SW480 (cell line): ENCODE measurements at regions not wholly inside any gene's neighbourhood (a gene's known extent, or its start where the extent isn't known, plus 50 kb on each side); places are given as distances from the start of the nearest gene placed in this dataset.
"Not testable (repeated sequence)": the region's sequence is repeated elsewhere in the genome, so short reads cannot be mapped to it uniquely, and the experiment has no call there.

Source experiments
- DNase-seq: peaks from one replicate; pipeline ENCODE4 v3.0.0-alpha.2; 2016; ENCODE audit warnings: low spot score

DNA sequence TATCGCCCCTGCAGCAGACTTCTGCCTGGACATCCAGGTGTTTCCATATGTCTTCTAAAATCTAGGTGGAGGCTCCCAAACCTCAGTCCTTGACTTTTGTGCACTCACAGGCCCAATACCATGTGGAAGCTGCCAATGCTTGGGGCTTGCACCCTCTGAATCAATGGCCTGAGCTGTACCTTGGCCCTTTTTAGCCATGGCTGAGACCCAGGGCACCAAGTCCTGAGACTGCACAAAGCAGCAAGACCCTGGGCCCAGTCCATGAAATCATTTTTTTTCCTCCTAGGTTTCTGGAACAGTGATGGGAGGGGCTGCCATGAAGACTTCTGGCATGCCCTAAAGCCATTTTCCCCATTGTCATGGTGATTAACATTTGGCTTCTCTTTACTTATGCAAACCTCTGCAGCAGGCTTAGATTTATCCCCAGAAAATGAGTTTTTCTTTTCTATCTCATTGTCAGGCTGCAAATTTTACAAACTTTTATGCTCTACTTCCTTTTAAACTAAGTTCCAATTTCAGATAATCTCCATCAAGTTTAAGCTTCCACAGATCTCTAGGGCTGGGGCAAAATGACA, 1445.8 kb upstream of the FLRT2 start:
- DNase-seq: no peak

DNA sequence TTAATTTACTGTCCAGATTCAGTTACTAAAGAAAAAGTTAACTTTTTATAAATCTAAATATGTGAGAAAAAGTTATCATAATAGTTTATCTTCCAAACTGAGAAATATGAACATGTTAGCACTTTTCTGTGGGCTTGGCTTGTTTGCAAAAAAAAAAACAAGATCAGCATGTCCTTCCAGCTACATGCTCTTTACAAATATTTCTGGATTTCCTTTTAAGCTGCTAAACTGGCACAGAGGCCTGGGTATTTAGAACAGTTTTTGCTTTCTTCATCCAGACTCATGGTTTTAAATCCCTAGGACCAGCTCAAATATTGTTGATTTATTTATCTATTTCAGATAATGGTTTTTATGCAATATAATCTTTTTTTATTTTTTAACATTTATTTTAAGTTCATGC, 1444.5 kb upstream of the FLRT2 start:
- DNase-seq: no peak

DNA sequence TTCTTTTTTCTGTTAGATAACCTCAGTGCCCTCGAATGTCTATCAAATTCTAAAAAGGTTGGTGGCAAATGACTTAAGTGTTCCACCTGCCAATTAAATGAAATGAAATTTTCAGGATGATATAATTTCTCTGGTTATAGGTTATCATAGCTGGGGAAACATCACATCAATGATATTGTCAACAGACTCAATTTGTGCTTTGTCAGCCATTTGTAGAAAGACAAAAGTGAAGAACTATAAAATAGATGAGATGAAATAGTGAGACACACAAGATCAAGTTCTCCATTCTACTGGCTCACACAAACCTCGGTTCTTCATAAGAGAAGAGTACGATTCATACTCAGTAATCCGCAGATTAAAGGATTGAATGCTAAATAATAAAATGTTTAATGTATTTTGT, 1443.2 kb upstream of the FLRT2 start:
- DNase-seq: no peak

DNA sequence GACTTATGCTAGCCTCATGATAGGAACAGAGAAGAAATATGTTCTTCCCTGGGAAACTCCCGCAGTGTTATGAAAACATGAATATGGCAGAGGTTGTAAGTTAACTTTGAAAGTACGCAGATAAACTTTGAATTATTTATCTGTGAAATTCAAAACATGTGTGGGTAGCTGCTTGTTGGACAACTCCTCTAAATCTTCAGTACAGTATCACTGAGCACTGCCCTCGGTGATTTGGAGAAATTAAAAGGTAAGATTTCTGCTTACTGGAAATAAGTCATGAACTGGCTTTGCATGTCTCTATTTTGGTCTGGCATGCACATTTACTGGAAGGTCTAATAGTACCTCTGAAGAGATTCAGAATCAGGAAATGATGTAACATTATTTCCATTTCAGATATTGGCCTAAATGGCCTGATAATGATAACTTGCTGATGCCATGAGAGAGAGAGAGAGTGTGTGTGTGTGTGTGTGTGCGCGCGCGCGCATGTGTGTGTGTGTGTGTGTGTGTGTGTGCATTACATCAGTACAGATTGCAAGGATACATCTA, 1441.9 kb upstream of the FLRT2 start:
- DNase-seq: no peak

DNA sequence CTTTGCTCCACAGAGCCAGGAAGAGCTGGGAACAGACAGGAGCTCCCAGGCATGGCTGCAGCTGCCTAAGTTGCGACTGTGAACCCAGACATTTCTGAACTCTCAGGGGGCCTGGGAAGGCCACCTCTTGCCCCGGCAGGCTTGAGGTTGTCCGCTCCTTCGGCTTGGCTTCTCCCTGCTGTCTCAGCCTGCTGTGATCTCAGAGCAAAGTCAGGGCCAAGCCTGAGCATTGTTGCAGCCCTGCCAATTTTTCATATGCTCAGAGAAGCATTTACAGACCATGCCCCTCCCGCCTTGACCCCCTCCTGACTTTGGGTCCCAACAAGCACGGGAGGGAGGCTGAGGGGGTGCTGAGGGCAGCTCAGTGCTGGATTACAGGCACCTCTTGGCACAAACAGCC, 1439.1 kb upstream of the FLRT2 start:
- DNase-seq: no peak

DNA sequence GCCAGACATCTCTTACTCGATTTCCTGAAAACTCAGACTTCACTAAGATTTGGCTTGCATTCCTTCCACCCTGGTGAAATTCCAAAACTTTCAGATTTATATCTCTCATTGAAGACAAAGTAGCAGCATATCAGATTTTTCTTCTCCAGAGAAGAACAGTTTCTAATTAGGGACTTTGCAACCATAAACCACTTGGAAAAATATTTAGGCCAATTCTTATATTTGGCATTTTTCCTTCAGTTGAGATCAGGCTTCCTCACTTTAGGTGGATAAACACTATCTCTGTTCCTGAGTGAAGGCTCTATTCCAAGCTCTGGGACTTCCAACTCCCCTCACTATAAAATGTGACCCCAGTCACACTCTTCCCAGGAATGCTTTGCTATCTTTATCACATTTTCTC, 1434.3 kb upstream of the FLRT2 start:
- no peak for DNase-seq

DNA sequence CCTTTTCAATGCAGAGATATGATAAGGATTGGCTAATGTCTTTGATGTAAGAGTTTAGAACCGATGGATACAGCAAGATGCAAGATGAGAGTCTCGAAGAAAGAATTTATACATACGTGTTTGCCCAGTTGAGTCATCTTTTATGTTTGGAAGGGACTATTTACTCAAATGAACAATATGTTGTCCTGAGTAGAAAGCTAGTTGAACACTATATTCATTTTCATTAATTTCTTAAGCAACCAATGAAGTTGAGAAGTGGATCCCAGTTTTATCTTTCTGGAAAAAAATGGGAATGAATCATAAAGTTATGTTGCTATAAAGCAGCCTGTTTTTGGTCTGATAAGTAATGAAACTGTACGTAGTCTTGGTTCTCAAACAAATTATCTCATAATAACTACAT, 1431.7 kb upstream of the FLRT2 start:
- DNase-seq: no peak

DNA sequence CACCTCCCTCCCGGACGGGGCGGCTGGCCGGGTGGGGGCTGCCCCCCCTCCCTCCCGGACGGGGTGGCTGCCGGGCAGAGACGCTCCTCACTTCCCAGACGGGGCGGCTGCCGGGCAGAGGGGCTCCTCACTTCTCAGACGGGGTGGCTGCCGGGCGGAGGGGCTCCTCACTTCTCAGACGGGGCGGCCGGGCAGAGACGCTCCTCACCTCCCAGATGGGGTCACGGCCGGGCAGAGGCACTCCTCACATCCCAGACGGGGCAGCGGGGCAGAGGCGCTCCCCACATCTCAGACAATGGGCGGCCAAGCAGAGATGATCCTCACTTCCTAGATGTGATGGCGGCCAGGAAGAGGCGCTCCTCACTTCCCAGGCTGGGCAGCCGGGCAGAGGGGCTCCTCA, 1430.4 kb upstream of the FLRT2 start:
- DNase-seq: not testable (repeated sequence)

DNA sequence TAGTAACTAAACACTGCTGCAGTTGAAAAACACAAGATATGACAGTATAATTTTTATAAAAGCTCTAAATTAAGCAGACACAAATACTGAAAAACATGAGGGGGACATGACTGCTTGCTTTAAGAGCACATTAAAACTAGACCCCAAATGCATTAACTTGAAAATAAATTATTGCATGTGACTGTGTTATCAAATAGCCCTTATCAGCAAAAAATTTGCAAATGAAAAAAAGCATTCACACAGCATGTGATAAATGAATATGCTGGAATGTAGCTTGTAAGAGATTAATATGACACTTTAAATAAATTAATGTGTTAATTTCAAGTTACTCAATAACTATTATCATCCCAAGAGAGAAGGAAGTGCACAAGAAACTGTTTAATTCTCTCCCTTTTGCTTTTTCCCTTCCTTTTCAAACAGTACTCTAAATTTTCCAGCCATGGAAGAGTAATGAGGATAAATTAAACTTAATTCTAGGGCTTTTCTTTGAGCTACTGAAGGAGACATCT, 1422.1 kb upstream of the FLRT2 start:
- no peak for DNase-seq

DNA sequence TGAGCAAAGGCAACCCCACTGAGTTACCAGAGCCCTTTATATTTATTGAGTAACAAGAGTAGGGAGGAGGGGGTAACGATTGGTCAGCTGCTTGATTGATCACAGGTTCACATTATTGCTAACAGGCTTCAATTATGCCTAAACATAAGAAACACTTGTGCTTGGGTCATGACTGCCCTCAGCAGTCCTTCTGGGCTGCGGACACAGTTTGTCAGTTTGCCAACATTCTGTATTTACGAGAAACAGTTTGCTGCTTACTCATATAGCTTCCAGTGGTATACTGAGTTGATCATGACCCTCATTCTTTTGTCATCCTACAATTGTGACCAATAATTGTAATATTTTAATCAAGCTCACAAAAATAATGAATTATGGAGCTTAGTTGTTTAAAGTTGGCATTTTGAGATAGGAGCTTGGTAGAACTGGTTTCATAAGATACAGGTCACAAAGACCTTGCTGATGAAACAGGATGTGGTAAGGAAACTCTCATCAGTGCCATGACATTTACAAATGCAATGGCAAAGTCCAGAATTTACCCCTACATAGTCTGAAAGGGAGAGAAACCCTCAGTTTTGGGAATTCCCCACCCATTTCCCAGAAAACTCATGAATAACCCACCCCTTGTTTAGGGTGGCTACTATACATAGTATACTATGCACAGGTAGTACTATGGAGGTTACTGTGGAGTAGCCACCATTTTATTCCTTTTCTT, 1421.0 kb upstream of the FLRT2 start:
- DNase-seq: no peak

DNA sequence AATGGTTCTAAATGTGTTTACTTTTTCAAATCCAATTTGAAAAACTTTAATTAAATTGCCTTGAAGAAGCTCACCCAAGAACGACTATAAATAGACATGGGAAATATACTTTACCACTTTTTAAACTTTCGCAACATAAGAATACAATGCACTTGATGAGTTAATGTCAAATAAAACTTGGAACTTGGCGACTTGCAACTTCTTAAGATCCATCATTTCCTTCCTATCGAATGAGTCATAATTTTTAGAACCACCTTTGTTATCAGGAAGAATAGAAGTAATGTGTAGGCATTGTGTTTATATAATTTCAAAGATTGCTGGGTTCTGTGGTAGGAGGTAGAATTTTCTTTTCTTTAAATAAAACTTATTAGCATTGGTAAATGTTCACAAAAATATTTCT, 1417.4 kb upstream of the FLRT2 start:
- DNase-seq: no peak

DNA sequence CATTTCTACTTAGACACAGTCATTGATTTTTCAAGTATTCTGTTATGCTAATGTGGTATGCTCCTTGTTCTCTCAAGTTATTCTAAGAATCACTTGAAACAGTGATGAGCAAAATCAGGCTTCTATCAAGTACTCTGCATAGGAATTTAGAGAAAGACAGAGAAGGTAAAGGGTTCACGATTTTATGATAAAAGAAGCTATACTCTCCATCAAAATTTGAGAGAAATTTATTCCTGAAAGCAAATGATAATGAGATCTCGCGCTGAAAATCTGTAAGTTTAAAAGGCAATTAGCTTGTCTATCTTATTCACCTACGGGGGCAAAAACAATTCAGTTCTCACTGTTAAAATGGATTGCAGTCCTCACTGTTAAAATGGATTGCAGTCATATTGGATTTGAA, 1404.3 kb upstream of the FLRT2 start:
- DNase-seq: no peak

DNA sequence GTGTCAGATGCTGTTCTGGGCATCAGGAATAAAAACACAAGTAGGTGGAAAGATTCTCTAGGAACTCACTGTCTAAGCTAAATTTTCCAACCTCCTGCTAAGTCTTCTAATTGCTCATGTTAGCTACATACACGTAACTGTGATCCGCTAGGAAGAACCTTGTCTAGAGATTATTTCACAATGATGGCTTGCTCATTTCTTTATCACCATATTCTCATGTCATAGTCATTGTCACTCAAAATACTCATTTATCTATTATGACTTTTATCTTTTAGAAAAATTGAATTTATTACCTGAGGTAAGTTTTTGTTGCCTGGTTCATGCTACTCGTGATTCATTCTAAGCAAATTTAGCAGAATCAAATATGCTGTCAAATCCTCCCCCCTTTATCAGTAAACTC, 1402.4 kb upstream of the FLRT2 start:
- DNase-seq: no peak

DNA sequence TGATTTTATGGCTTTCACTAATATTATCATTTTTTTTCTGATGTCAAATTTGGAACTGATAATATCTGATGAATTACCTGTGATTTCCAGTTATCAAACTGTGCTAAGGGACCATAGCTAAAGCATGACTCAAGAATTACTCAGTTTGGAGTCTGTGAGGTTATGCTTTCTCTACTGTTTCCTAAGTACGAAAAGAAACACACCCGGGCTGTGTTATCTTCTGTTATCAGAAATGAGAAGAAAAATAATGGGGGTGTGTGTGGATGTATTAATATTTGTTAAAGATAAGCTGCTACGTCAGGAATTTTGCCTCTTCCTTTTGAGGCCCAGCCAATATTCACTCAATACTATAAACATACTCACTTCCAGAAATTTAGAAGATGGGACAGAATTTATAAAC, 1401.9 kb upstream of the FLRT2 start:
- no peak for DNase-seq

DNA sequence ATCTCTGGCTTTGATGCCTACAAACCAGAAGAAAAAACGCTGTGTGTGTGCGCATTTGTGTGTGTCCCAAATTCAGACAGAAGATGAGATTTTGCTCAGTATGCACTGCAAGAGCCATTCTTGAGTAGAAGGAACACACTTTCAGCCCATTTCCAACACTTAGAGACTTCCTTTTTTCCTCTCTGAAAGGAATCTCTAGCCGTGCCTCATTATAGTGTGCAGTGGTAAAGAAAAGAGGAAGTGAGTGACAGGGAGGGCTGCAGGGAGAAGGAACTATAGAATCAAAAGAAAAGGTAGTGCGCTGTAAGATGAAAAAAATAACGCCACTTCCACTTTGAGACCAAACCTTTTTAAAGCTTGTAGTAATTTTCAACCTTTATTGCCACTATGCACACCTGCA, 1400.9 kb upstream of the FLRT2 start:
- no peak for DNase-seq

DNA sequence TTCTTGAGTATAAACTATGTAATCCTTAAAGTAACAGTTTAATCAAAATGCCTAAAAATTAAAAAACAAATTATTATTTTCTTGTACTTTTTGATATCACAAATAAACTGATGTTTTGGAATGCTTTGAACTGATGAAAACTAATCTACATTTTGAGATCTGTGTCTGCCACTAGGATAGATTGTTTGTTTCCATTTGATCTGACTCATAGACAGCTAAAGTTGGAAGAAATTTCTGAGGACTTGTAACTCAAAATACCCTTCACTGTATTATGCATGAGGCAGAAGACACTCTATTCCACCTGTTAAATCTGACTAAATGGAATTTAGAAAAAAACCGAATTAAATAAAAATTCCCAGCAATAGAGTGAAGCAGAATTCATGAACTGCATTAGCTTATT, 1400.0 kb upstream of the FLRT2 start:
- DNase-seq: no peak

DNA sequence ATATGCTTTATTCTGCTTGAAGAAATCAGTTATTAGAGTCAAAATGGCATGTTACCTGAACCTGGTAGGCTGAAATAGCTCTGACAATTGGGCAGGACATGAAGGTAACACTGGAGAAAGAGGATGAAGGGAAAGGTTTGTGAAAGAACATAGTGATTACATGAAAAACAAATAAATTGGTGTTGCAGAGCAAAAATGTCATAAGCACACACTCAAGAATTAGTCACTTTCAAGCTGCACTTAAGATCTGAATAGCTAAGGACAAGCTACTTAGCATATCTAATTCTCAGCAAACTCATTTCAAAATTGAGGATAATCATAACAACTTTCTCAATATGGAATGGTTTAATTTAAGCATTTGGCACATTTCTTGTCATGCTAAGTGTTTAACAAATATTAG, 1398.0 kb upstream of the FLRT2 start:
- no peak for DNase-seq

DNA sequence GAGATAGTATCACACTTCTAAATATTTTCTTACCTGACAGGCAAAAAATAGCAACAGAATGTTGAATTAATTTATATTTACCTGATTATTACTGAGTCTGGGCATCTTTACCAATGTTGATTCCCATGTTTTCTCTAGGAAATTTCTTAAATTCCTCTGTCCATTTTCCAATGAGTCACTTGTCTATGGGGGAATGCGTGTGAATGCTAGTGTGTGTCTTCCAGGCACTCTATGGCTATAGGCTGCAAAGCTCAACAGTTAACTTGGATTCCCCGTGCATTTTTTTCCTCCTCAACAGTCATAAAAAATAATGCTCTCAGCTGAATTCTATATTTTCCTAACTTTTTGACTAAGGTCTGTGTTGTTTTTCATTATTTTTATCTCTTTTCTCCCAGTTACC, 1385.8 kb upstream of the FLRT2 start:
- DNase-seq: no peak

DNA sequence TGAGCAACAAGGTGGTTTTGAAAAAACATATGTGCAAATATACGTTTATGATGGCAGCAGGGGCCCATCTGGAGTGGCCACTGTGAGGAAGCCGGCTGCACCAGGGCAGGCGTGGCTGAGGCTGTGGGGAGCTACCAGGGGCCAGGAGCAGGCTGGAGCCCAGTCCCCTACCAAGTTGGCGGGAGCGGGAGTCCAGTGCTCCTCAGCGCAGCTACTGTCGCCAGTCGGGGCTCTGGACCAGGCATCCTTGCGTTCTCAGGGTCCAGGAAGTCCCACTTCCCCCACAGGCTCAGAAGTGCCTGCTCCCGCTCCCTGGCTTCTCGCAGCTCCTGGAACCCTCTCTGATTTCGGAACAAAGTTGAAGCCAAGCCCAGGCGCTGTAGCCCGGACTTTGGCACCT, 1377.5 kb upstream of the FLRT2 start:
- no peak for DNase-seq

DNA sequence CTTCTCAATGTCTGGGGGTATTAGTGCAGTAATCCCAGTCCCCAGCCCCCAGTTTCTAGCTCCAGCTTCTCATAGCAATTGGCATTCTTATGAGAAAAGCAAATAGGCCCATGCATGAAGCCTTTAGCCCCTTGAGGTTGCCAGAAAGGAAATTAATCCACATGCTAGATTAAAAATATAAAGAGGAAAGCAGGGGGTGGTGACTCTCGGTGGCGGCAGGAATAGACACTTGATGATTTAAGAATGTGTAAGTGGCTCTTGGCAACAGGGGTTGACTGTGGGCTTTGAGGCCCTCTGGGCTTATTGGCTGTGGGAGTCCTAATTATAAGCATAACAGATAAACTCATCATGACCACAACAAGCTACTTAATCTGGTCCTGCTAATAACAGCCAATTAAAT, 1367.3 kb upstream of the FLRT2 start:
- DNase-seq: no peak

DNA sequence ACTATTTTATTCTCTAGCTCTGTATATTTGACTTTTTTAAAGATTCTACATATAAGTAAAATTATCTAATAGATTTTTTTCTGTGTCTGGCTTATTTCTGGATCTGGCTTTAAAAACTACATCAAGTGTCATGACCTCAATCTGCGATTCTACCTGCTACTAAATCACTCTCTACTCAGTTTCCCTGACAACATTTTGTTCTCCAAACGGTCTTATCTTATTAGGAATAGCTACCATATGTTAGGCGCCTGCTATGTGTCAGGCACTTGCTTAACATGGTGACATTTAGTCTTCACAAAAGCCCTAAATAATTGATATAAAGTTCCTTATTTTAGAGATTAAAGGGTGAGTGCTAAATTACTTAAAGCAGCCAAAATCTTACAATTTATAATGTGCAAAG, 1362.9 kb upstream of the FLRT2 start:
- DNase-seq: no peak

DNA sequence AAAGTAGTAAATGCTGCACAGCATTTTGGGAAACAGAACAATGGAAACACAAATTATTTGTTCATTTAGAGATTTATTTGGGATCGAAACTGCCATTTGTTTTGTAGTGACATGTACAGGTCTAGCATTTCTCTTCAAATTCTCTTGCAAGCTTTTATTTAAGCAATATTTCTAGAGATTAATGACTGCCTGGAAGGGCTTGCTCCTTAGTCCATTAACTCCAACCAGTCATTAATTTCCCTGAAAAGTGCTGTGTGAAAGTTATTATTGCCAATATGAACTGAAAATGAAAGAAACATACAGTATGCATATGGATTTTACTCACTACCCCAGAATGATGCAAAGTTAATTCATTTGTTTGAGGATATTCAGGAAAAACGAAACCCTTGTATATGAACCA, 1349.6 kb upstream of the FLRT2 start:
- no peak for DNase-seq

DNA sequence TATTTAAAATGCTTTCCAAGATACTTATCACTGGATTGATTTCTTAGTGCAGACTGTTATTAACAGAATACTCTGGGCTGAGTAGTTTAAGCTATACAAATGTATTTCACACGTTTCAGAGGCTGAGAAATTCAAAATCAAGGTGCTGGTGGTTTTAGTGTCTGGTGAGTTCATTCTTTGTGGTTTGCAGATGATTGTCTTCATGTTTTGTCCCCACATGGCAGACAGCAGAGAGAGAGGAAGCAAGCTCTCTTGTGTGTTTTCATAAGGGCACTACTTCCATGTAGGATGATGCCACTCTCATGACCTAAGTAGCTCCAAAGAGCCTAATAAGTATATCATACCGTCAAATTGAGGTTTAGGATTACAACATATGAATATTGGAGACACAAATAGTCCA, 1348.9 kb upstream of the FLRT2 start:
- no peak for DNase-seq

DNA sequence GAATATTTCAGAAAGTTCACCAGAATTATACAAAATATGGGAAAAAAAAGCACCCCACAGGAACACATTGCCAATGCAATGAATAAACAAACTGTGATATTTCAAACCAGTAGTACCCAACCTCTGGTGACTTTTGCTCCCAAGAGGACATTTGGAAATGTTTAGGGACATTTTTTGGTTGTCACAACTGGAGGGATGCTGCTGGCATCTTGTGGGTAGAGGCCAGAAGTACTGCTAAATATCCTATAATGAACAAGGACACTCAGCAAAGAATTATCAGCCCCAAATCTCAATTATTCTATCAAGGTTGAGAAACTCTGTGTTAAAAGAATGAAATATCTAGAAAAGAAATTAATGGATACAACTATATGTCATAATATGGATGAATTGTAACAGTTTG, 1334.4 kb upstream of the FLRT2 start:
- DNase-seq: no peak
